Stimulated activated naive B cell treated with anti-CD40 and anti-IgM and Interleukin-4, amounts not matched to agents 10 μg/mL and 1 μg/mL and 100 μg/mL, for 72 hours (primary cell): ENCODE measurements at regions not wholly inside any gene's neighbourhood (a gene's known extent, or its start where the extent isn't known, plus 50 kb on each side); places are given as distances from the start of the nearest gene placed in this dataset.

Experiments
- ATAC-seq, 2 donors: fragments of 150-1000 bp; cut with Tn5 transposase; replicated peaks; 2 replicates each; pipeline ENCODE4 v1.10.0; 2021; ENCODE audit warnings: moderate library complexity in 1 of 2
- DNase-seq: peaks from one replicate; pipeline ENCODE4 v3.0.0; 2021
- H3K27ac Mint-ChIP-seq: one replicate; pipeline ENCODE4 v1.8.0; 2022; ENCODE audit warnings: mild to moderate bottlenecking, mixed read lengths
- H3K27me3 Mint-ChIP-seq, 2 donors: one replicate each; pipeline ENCODE4 v1.8.0; 2022; ENCODE audit warnings: mixed read lengths in 2 of 2
- H3K36me3 Mint-ChIP-seq, 2 donors: one replicate each; pipeline ENCODE4 v1.8.0; 2022; ENCODE audit warnings: mixed read lengths in 2 of 2, mild to moderate bottlenecking in 1 of 2
- H3K4me1 Mint-ChIP-seq, 2 donors: one replicate each; pipeline ENCODE4 v1.8.0; 2022; ENCODE audit warnings: mixed read lengths in 2 of 2, mild to moderate bottlenecking in 1 of 2
- H3K4me3 Mint-ChIP-seq, 2 donors: one replicate each; pipeline ENCODE4 v1.8.0; 2022; ENCODE audit warnings: mild to moderate bottlenecking in 2 of 2, mixed read lengths in 2 of 2, moderate library complexity in 1 of 2
- H3K9me3 Mint-ChIP-seq, 2 donors: one replicate each; pipeline ENCODE4 v1.8.0; 2022; ENCODE audit warnings: mixed read lengths in 2 of 2, mild to moderate bottlenecking in 1 of 2

DNA sequence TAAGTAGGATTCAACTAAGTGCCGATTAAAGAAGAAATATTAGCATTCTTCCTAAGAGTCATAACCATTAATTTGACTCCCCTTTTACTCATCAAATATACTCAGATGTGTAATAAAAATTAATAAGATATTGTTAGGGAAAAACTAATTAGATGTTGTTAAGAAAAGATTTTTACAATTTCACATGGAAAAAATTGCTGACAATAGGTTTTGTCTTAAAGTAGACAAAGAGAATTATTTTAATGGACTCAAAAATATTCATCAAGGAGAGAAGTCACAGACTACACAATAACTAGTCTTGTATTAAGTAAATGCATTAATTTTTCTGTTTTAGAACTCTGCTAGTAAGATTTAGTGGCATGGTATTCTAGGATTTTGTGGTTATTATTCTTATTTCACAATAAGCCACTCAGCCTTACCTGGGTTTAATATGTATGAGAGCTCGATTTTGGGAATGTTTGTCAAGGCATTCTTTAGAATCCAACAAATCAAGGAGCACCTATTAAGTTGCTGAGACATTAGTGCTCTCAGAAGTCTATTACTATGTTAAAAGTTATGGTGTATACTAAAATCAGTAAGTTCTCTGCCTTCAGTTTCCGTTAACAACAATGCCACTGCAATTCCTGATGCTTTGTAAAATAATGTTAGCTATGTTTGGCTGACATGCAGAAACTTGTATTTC is 110.2 kb upstream of the UGT8 start:
- ATAC-seq, result no peak
- Mint-ChIP-seq H3K27me3 (peaks cover 4 to 6% of the 10 kb centered on the region in 2 donors), H3K4me3 (no peak overlapping the region), H3K36me3 (no peaks in the 10 kb centered on the region), H3K9me3 (peaks cover 0 to 2% of the 10 kb centered on the region in 2 donors), H3K4me1 (no peaks in the 10 kb centered on the region), H3K27ac (no peak overlapping the region)
- no peak for DNase-seq

DNA sequence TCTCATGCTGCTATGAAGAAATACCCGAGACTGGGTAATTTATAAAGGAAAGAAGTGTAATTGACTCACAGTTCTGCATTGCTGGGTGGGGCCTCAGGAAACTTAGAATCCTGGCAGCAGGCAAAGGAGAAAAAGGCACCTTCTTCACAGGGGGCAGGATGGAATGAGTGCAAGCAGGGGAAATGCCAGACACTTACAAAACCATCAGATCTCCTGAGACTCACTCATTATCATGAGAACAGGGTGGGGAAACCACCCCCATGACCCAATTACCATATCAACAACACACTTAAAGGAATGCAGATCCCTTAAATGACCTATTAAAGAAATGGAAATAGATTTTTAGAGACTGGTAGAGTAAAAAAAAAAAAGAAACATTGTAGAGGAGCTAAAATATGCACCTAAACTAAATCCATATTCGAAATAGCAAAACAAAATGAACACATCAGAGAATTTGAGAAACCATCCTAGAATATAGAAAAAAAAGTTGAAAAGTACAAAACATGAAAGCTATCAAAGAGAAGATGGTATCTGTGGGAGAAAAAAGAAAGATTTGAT is 104.3 kb upstream of the UGT8 start:
- Mint-ChIP-seq H3K4me3 (no peak overlapping the region), H3K36me3 (no peaks in the 10 kb centered on the region), H3K9me3 (peaks cover 0 to 2% of the 10 kb centered on the region in 2 donors), H3K4me1 (no peaks in the 10 kb centered on the region), H3K27ac (no peak overlapping the region), H3K27me3 (peaks cover 4 to 6% of the 10 kb centered on the region in 2 donors)
- DNase-seq (no peak), ATAC-seq (no peak)

DNA sequence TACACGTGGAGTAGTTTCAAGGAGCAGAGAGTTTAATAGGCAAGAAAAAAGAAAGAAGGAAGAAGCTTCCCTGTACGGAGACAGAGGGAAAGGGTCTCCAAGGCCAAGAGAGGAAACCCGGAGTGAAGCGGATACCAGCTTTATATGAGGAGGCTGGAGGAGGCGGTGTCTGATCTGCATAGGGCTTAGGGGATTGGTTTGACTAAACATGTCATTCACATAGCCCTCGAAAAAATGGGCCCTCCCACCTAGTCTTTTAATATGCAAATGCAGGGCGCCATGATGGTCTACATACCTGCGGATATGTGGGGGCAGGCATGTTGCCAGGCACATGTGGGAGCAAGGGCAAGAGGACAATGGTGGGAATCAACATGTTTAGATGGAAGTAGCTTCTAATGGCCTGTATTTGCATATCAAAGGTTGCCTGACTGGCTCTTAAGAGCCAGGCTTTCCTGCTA is 103.1 kb upstream of the UGT8 start:
- no peaks in the 10 kb centered on the region for H3K4me1 Mint-ChIP-seq
- H3K9me3 Mint-ChIP-seq, result peaks cover 0 to 2% of the 10 kb centered on the region in 2 donors
- H3K27me3 Mint-ChIP-seq, result peaks cover 0 to 4% of the 10 kb centered on the region in 2 donors
- DNase-seq, result no peak
- no peak overlapping the region for H3K4me3 Mint-ChIP-seq
- H3K36me3 Mint-ChIP-seq, result no peaks in the 10 kb centered on the region
- H3K27ac Mint-ChIP-seq, result no peak overlapping the region
- no peak for ATAC-seq

DNA sequence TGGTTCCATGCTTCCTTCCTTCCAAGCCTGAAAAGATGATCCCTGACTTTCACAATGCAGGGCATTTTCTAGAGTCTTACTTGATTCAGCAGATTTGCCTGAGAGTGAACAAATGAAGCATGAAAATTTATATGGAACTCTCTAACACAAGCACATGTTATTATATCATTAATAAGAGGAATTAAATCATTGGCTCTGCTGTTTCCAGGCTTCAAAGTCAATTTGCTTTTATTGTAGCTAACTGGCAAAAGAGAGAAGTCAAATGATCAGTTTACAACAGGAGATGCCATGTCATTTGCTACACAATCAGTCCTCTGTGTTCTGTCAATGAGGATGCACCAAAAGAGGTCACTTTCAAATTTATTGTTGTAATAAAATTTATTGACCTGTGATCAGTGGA is 101.5 kb upstream of the UGT8 start:
- Mint-ChIP-seq H3K4me1 (no peaks in the 10 kb centered on the region), H3K9me3 (peaks cover 0 to 2% of the 10 kb centered on the region in 2 donors), H3K27ac (no peak overlapping the region), H3K4me3 (no peak overlapping the region), H3K27me3 (peaks cover 12 to 13% of the 10 kb centered on the region in 2 donors), H3K36me3 (no peaks in the 10 kb centered on the region)
- no peak for ATAC-seq
- DNase-seq, result no peak

DNA sequence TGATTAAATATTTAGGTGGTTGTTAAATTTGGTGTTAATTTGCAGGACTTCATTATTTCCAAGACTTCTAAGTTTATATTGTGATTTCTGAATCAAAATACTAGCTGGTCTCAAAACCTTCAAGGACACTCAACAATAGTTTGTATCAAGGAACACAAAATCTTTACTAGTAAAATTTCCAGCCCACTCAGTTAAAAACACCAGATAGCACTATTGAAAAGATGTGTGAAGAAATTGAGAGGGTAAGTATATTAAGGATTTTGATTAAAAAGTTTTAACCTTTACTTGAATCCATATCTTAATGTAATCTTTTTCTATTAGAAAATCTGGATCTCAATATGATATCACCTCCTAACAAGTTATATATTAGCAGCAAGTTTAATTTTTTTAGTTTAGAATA is 89.3 kb upstream of the UGT8 start:
- Mint-ChIP-seq H3K4me1 (no peaks in the 10 kb centered on the region), H3K27ac (no peak overlapping the region), H3K9me3 (no peaks in the 10 kb centered on the region), H3K4me3 (no peak overlapping the region), H3K27me3 (peaks cover 15 to 28% of the 10 kb centered on the region in 2 donors), H3K36me3 (no peaks in the 10 kb centered on the region)
- ATAC-seq, result no peak
- DNase-seq, result no peak

DNA sequence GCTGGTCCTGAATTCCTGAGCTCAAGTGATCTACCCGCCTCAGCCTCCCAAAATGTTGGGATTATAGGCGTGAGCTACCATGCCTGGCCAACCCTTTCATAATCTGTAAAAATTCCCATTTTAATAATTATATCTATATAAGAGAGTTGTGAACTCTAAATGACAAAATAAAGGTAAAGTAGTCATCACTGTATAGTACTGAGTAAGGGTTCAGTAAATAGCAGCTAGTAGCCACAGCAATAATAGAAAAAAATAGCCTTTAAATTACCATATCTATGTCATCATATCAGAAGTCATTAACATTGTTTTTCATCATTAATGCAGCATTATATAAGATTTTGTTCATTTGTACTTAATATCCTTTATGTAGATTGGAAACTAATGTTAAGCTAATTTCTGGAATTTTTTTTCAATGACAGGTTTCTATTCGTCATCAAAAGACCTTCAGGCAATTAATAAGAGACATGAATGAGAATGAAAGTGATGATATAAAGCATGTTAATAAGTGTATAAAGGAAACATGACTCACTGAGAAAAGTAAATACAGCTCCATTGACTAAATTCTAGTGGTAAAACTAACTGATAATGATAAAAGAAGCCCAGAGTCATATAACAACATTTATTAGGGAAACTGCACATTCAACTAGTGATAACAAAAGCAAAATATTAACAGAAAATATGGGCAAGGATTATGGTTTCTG is 85.9 kb upstream of the UGT8 start:
- ATAC-seq (no peak), DNase-seq (no peak)
- H3K36me3 Mint-ChIP-seq, result no peaks in the 10 kb centered on the region
- H3K27ac Mint-ChIP-seq, result no peak overlapping the region
- no peaks in the 10 kb centered on the region for H3K9me3 Mint-ChIP-seq
- H3K4me3 Mint-ChIP-seq, result no peak overlapping the region
- H3K4me1 Mint-ChIP-seq, result no peaks in the 10 kb centered on the region
- H3K27me3 Mint-ChIP-seq, result peaks cover 15 to 21% of the 10 kb centered on the region in 2 donors

DNA sequence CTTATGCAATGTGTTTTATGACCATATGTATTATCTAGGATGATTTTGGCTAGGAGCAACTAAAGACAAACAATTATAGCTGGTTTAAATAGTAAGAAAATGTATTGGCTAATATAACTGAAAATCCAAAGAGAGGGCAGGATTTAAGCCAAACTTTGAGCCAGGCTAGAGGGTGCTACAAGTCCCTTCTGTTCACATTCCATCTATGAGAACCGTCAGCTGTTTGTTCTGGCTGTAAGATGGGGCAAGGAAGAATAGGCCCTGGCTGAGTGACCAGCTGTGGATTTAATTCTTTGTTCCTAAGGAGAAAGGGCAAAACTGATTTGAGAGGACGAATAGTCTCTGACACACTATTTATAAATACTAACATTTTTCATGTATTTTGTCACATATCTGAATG is 79.2 kb upstream of the UGT8 start:
- no peak for ATAC-seq
- H3K27ac Mint-ChIP-seq, result no peak overlapping the region
- H3K4me1 Mint-ChIP-seq, result no peaks in the 10 kb centered on the region
- no peak overlapping the region for H3K4me3 Mint-ChIP-seq
- H3K27me3 Mint-ChIP-seq, result peaks cover 0 to 12% of the 10 kb centered on the region in 2 donors
- no peak for DNase-seq
- H3K36me3 Mint-ChIP-seq, result no peaks in the 10 kb centered on the region
- H3K9me3 Mint-ChIP-seq, result peaks cover 11 to 12% of the 10 kb centered on the region in 2 donors

DNA sequence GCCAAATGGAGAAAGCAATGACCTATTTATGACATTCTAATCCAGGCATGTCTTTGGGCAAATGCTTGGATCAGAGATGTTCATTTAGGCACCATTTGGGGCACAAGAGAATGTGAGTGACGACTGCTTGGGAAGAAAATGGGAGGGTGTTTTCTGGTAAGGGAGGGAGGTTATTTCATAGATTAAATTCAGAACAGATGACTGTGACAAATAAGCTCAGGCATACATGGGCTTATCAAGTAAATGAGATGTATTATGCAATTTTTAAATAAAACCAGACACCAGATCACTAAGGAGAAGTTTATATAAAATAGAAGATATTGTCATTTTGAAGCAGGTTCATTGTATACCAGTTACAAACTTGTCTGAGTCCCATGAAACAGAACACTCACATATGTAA is 71.4 kb upstream of the UGT8 start:
- H3K4me3 Mint-ChIP-seq, result no peak overlapping the region
- no peak overlapping the region for H3K27ac Mint-ChIP-seq
- H3K27me3 Mint-ChIP-seq, result peaks cover 17 to 32% of the 10 kb centered on the region in 2 donors
- no peaks in the 10 kb centered on the region for H3K4me1 Mint-ChIP-seq
- peaks cover 12 to 15% of the 10 kb centered on the region in 2 donors for H3K9me3 Mint-ChIP-seq
- DNase-seq, result no peak
- no peaks in the 10 kb centered on the region for H3K36me3 Mint-ChIP-seq
- no peak for ATAC-seq

DNA sequence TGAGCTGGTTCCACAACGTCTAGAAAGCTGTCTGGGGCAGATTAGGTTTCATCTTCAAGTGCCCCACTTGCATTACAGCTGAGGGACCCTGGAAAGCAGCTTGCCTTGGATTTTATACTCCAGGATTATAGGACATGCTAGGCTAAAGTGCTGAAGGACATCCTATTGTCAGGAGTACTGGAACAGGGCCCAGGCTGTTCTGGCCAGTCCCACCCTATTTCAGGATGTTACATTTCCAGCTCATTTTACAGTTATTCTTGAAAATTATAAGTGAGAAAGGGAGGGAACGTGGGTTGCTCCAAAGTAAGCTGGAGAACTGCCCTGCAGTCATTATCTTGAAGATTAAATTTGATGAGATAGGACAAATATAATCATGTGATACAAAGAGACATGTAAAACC is 71.0 kb upstream of the UGT8 start:
- H3K36me3 Mint-ChIP-seq, result no peaks in the 10 kb centered on the region
- ATAC-seq (no peak), DNase-seq (no peak)
- no peaks in the 10 kb centered on the region for H3K4me1 Mint-ChIP-seq
- no peak overlapping the region for H3K4me3 Mint-ChIP-seq
- peaks cover 12 to 15% of the 10 kb centered on the region in 2 donors for H3K9me3 Mint-ChIP-seq
- no peak overlapping the region for H3K27ac Mint-ChIP-seq
- peaks cover 17 to 32% of the 10 kb centered on the region in 2 donors for H3K27me3 Mint-ChIP-seq

DNA sequence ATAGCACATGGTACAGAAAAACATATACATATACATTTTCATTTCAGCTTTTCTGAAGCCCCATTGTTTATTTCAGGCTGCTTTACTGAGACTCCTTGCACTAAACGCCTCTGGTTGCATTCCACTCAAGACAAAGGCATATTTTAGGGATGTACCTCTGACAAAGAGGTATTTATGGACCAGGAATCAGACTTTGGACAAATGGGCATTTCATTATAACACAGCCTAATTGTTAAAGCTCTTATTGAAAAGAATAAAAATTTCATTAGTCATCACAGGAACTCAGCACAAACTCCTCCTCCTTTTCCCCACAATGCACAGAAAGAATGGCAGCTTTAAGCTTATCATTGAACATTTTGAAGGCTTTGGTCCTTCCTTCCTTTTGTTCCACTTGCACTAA is 62.9 kb upstream of the UGT8 start:
- Mint-ChIP-seq H3K36me3 (no peaks in the 10 kb centered on the region), H3K27ac (no peak overlapping the region), H3K27me3 (no peaks in the 10 kb centered on the region), H3K4me1 (no peaks in the 10 kb centered on the region), H3K4me3 (no peak overlapping the region), H3K9me3 (peaks cover 0 to 4% of the 10 kb centered on the region in 2 donors)
- DNase-seq (no peak), ATAC-seq (no peak)

DNA sequence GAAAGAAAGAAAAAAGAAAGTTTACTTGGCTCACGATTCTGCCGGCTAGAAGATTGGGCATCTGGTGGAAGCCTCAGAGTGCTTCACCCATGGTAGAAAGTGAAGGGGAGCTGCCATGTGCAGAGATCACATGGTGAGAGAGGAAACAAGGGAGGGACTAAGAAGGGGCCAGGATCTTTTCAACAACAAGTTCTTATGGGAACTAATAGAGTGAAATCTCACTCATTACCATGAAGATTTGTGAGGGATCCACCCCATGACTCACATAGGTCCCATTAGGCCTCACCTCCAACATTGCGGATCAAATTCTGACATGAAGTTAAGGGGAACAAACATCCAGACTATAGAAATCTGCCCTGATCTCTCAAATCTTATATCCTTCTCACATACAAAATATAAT is 61.3 kb upstream of the UGT8 start:
- Mint-ChIP-seq H3K27ac (no peak overlapping the region), H3K9me3 (peaks cover 0 to 4% of the 10 kb centered on the region in 2 donors), H3K4me3 (no peak overlapping the region), H3K4me1 (no peaks in the 10 kb centered on the region), H3K36me3 (no peaks in the 10 kb centered on the region), H3K27me3 (no peaks in the 10 kb centered on the region)
- no peak for DNase-seq
- ATAC-seq, result no peak

DNA sequence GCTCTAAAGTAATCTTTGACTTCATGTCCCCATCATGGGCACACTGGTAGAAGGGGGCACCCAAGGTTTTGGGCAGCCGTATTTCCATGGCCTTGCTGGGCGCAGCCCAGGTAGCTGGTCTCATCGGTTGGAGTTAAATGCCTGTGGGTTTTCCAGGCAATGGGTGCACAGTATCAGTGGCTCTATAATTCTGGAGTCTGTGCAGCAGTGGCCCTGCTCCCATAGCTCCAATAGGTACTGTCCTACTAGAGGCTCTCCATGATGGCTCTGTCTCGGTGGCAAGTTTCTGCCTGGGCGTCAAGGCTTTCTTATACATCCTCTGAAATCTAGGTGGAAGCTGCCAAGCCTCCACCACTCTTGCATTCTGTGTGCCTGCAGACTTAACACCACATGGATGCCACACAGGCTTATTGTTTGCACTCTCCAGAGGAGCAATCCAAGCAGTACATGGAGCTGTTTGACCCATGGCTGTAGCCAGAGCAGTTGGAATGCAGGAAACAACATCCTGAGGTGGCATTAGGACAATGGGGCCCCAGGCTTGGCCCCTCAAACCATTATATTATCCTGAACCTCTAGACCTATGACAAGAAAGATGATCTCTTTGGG is 60.5 kb upstream of the UGT8 start:
- no peak for DNase-seq
- no peaks in the 10 kb centered on the region for H3K36me3 Mint-ChIP-seq
- ATAC-seq, result no peak
- no peaks in the 10 kb centered on the region for H3K4me1 Mint-ChIP-seq
- peaks cover 0 to 4% of the 10 kb centered on the region in 2 donors for H3K9me3 Mint-ChIP-seq
- H3K27ac Mint-ChIP-seq, result no peak overlapping the region
- H3K4me3 Mint-ChIP-seq, result no peak overlapping the region
- peaks cover 0 to 5% of the 10 kb centered on the region in 2 donors for H3K27me3 Mint-ChIP-seq

DNA sequence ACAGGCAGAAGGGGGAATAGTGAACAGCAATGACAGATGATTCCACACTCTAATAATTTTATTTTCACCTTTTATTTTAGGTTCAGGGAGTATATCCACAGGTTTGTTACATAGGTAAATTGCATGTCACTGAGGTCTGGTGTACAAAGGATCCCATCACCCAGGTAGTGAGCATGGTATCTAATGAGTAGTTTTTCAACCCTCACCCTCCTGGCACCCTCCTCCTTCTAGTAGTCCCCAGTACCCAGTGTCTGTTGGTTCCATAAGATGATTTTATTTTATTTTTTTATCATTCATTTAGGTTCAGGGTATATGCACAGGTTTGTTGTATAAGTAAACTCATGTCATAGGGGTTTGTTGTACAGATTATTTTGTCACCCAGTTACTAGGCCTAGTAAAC is 58.6 kb upstream of the UGT8 start:
- Mint-ChIP-seq H3K9me3 (peaks cover 0 to 4% of the 10 kb centered on the region in 2 donors), H3K27ac (no peak overlapping the region), H3K36me3 (no peaks in the 10 kb centered on the region), H3K4me1 (no peaks in the 10 kb centered on the region), H3K27me3 (peaks cover 0 to 6% of the 10 kb centered on the region in 2 donors), H3K4me3 (no peak overlapping the region)
- ATAC-seq (no peak), DNase-seq (no peak)

DNA sequence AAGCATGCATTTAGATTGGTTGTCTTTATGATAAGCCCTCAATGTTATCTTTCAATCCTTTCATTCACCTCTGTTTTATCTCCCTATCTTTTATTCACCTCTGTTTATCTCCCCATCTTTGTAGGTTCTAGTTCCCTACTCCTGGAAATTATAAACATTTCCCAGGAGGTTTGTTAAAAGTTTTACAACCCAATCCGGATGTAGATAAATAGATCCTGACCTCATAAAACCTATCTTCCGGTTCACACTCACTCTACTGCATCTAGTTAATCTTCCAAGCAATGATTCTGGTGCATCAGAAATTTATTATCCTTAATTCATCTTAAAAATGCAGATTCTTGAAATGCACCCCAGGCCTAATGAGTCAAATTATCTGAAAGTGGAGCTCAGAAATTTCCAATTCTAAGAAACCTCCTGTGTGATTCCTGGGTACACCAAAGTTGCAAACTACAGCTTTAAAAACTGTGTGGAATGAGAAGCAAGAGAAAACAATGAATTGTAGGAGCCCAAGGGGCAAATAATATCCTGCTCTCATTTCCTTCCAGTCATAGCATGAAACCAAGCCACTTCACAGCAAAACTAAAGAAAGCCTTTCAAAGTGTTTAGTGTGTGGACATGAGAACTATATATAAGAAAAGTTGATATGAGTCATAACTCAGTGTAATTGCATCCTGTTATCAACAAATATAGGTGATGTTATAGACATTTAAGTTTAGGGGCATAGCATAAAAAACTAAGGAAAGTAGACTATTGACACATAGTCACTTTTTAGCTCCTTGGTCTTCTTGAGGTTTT is 51.1 kb upstream of the UGT8 start:
- Mint-ChIP-seq H3K4me3 (no peak overlapping the region), H3K9me3 (peaks cover 5 to 7% of the 10 kb centered on the region in 2 donors), H3K27me3 (peaks cover 6 to 18% of the 10 kb centered on the region in 2 donors), H3K36me3 (peaks cover 0 to 3% of the 10 kb centered on the region in 2 donors), H3K27ac (no peak overlapping the region), H3K4me1 (no peaks in the 10 kb centered on the region)
- ATAC-seq (no peak), DNase-seq (no peak)
